ENCODE measurements at regions not wholly inside any gene's neighbourhood (a gene's known extent, or its start where the extent isn't known, plus 50 kb on each side); places are given as distances from the start of the nearest gene placed in this dataset.

GRCh38 chr9:129336601-129337331 is 158.7 kb upstream of the IER5L start:
- peak; percentile 75 for DNase-seq

GRCh38 chr9:129336130-129336528 is 158.1 kb upstream of the IER5L start:
- no peak for DNase-seq

GRCh38 chr9:129335464-129336129 is 157.5 kb upstream of the IER5L start:
- no peak for DNase-seq

- peak; percentile 73 for DNase-seq
Observed at GRCh38 chr9:129334105-129334935, 156.3 kb upstream of the IER5L start.

- DNase-seq = no peak
Observed at GRCh38 chr9:129333617-129334104, 155.6 kb upstream of the IER5L start.

- DNase-seq = no peak
Observed at GRCh38 chr9:129332581-129332980, 154.5 kb upstream of the IER5L start.

- no peak for DNase-seq
Observed at GRCh38 chr9:129331772-129332500, 153.9 kb upstream of the IER5L start.

GRCh38 chr9:129331493-129331765 is 153.4 kb upstream of the IER5L start:
- DNase-seq = no peak

- no peak for DNase-seq
Observed at GRCh38 chr9:129330711-129331492, 152.8 kb upstream of the IER5L start.

GRCh38 chr9:129328355-129329042 is 150.4 kb upstream of the IER5L start:
- DNase-seq = no peak

GRCh38 chr9:129327552-129328328 is 149.7 kb upstream of the IER5L start:
- no peak for DNase-seq

GRCh38 chr9:129326061-129327005 is 148.3 kb upstream of the IER5L start:
- DNase-seq = no peak

GRCh38 chr9:129324808-129325502 is 146.9 kb upstream of the IER5L start:
- no peak for DNase-seq

- no peak for DNase-seq
Observed at GRCh38 chr9:129323999-129324553, 146.0 kb upstream of the IER5L start.

- no peak for DNase-seq
Observed at GRCh38 chr9:129323376-129323998, 145.4 kb upstream of the IER5L start.

- no peak for DNase-seq
Observed at GRCh38 chr9:129322641-129323375, 144.7 kb upstream of the IER5L start.

GRCh38 chr9:129322022-129322621 is 144.1 kb upstream of the IER5L start:
- no peak for DNase-seq
